Calu3 (cell line): ENCODE measurements at regions not wholly inside any gene's neighbourhood (a gene's known extent, or its start where the extent isn't known, plus 50 kb on each side); places are given as distances from the start of the nearest gene placed in this dataset.

Source experiments
- BruUV-seq: library from RNA; stranded (reverse); fragments of 400-500 nt; replicated peaks from 2 replicates; lab custom pipeline; 2021; lab: Mats Ljungman, UMichigan
- CTCF ChIA-PET: fragments of 300-600 bp; sonication (Branson Sonifier 250); formaldehyde crosslinking; loops from one replicate; lab custom pipeline; 2022; ENCODE audit warnings: antibody characterized with exemption; lab: Charles Lee
- DNase-seq: peaks from one replicate; pipeline ENCODE4 v3.0.0; 2022
- H3K27ac Mint-ChIP-seq: one replicate; pipeline ENCODE4 v1.8.0; 2022; ENCODE audit warnings: mixed read lengths; ENCODE audit not compliant: unreplicated experiment
- H3K27me3 Mint-ChIP-seq: one replicate; pipeline ENCODE4 v1.8.0; 2022; ENCODE audit warnings: mixed read lengths; ENCODE audit not compliant: unreplicated experiment
- H3K36me3 Mint-ChIP-seq: one replicate; pipeline ENCODE4 v1.8.0; 2022; ENCODE audit warnings: mild to moderate bottlenecking, moderate library complexity, mixed read lengths; ENCODE audit not compliant: insufficient read depth, unreplicated experiment
- H3K4me1 Mint-ChIP-seq: one replicate; pipeline ENCODE4 v1.8.0; 2022; ENCODE audit warnings: mild to moderate bottlenecking, low read depth, mixed read lengths; ENCODE audit not compliant: unreplicated experiment
- H3K4me3 Mint-ChIP-seq: one replicate; pipeline ENCODE4 v1.8.0; 2022; ENCODE audit warnings: mild to moderate bottlenecking, low read depth, moderate library complexity, mixed read lengths; ENCODE audit not compliant: unreplicated experiment
- H3K9me3 Mint-ChIP-seq: one replicate; pipeline ENCODE4 v1.8.0; 2022; ENCODE audit warnings: low read depth, mixed read lengths; ENCODE audit not compliant: unreplicated experiment
- intact Hi-C: fragments of 100-400 bp; cut with micrococcal nuclease; formaldehyde crosslinking; loops from one replicate; pipeline ENCODE4 v1.10.0; 2022; ENCODE audit not compliant: unreplicated experiment
- TF ChIP-seq, protein P1 (sequence below): fragments of 200-600 bp; IDR thresholded peaks from one replicate; pipeline ENCODE4 v1.8.0; 2022; ENCODE audit warnings: antibody characterized with exemption; ENCODE audit not compliant: unreplicated experiment

DNA sequence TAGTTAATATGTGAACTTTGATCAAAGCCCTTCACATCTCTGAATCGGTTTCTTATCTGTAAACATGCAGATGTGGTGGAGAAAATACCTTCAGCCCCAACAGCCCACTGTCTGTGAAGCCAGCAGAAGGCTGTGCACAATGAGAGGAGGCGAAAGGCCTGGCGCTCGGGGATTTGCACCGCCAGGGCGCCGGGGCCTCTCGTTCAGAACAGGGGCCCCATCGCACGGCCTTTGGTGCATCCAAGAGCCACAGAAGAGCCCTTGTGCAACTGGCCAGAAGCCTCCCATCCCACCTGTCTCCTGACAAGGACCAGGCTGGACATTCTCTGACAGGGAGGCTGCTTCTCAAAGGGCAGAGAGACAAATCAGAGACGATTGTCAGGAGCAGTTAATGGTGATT lies 407.2 kb upstream of the MYT1L start:
- no peak overlapping the region for H3K4me3 Mint-ChIP-seq
- H3K9me3 Mint-ChIP-seq = peaks cover 26% of the 10 kb centered on the region
- intact Hi-C loops = no loop called here
- TF ChIP-seq, protein P1, sequence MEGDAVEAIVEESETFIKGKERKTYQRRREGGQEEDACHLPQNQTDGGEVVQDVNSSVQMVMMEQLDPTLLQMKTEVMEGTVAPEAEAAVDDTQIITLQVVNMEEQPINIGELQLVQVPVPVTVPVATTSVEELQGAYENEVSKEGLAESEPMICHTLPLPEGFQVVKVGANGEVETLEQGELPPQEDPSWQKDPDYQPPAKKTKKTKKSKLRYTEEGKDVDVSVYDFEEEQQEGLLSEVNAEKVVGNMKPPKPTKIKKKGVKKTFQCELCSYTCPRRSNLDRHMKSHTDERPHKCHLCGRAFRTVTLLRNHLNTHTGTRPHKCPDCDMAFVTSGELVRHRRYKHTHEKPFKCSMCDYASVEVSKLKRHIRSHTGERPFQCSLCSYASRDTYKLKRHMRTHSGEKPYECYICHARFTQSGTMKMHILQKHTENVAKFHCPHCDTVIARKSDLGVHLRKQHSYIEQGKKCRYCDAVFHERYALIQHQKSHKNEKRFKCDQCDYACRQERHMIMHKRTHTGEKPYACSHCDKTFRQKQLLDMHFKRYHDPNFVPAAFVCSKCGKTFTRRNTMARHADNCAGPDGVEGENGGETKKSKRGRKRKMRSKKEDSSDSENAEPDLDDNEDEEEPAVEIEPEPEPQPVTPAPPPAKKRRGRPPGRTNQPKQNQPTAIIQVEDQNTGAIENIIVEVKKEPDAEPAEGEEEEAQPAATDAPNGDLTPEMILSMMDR = no peak
- no peak for DNase-seq
- no peaks in the 10 kb centered on the region for H3K4me1 Mint-ChIP-seq
- no peaks in the 10 kb centered on the region for H3K27me3 Mint-ChIP-seq
- no peaks in the 10 kb centered on the region for H3K36me3 Mint-ChIP-seq
- no TSS peak for BruUV-seq
- no peak overlapping the region for H3K27ac Mint-ChIP-seq
- CTCF ChIA-PET = no interaction called here

DNA sequence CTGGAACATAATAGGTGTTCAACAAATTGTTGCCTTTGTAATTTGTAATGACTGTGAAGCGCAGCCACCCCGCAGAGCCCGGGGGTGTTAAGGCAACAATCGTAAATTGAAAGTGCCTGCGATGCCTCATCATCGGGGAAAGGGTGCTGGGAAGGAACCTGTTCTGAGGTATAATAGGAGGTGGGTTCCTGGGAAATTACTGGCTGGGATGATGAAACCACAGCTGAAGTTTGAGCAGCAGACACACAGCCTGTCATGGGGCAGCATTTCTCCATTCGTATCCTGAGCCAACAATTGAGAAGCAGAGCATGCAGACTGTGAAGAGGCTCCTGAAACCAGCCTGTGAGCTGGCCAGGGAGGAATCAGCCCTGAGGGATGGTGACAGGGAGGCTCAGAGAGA lies 404.0 kb upstream of the MYT1L start:
- Mint-ChIP-seq H3K4me1 (no peaks in the 10 kb centered on the region), H3K27ac (no peak overlapping the region), H3K4me3 (no peak overlapping the region), H3K36me3 (peaks cover 3% of the 10 kb centered on the region), H3K27me3 (no peaks in the 10 kb centered on the region), H3K9me3 (peaks cover 16% of the 10 kb centered on the region)
- BruUV-seq = no TSS peak
- intact Hi-C loops = no loop called here
- no peak for DNase-seq
- TF ChIP-seq, protein P1 = no peak
- CTCF ChIA-PET = no interaction called here

DNA sequence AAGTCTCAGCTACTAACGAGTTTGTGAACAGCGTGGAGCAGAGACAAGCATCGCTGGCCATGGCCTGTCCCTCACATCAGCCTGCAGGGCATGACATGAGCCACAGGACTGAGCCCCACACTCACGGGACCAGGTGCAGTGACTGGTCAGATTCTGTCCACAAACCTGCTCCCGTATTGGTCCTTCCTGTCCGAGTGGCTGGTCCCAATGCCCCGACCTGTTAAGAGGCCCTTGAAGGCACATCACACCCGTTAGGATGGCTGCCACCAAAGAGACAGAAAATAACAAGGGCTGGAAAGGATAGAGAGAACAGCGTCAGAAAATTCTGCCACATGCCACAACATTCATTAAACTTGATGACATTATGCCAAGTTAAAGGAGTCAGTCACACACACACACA lies 403.2 kb upstream of the MYT1L start:
- BruUV-seq = no TSS peak
- intact Hi-C loops = no loop called here

DNA sequence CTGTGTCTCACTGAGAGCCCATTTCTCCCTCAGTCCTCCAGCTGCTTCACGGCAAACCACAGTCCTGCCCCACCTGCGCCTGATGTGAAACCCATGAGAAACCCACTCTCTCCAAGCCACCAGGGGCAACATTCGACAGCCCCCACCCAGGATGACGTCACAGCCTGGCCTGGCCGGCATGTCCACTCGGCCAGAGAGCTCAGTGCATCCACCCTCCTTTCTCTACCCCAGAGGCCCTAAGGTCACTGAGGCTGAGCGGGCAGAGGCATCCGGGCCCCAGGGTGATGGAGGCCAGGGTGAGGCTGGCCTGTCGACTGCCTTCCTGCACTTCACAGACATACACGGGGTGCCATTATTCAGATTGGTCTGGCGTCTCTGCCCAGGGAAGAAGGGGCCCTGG lies 402.7 kb upstream of the MYT1L start:
- TF ChIP-seq, protein P1 = no peak
- no peak for DNase-seq
- intact Hi-C loops = no loop called here
- Mint-ChIP-seq H3K27ac (no peak overlapping the region), H3K4me1 (no peaks in the 10 kb centered on the region), H3K36me3 (peaks cover 3% of the 10 kb centered on the region), H3K27me3 (no peaks in the 10 kb centered on the region), H3K9me3 (peaks cover 11% of the 10 kb centered on the region), H3K4me3 (no peak overlapping the region)
- BruUV-seq = no TSS peak
- CTCF ChIA-PET = no interaction called here

More for the DNA sequence above, 403.2 kb upstream of the MYT1L start:
- no peak for DNase-seq
- TF ChIP-seq, protein P1 = no peak
- no peak overlapping the region for H3K27ac Mint-ChIP-seq
- peaks cover 3% of the 10 kb centered on the region for H3K36me3 Mint-ChIP-seq
- no peaks in the 10 kb centered on the region for H3K4me1 Mint-ChIP-seq
- no peak overlapping the region for H3K4me3 Mint-ChIP-seq
- CTCF ChIA-PET = no interaction called here
- no peaks in the 10 kb centered on the region for H3K27me3 Mint-ChIP-seq
- H3K9me3 Mint-ChIP-seq = peaks cover 11% of the 10 kb centered on the region
